NCI-H1436 (cell line): ENCODE measurements at regions not wholly inside any gene's neighbourhood (a gene's known extent, or its start where the extent isn't known, plus 50 kb on each side); places are given as distances from the start of the nearest gene placed in this dataset.

Experiments
- DNase-seq: peaks from one replicate; lab custom pipeline; 2025; lab: John Stamatoyannopoulos, UW

GRCh38 chr12:124413401-124413800, 118.5 kb downstream of the RFLNA start:
- DNase-seq: no peak

- no peak for DNase-seq
Measured at GRCh38 chr12:124412646-124413015, 117.7 kb downstream of the RFLNA start.

- no peak for DNase-seq
Measured at GRCh38 chr12:124411953-124412645, 117.2 kb downstream of the RFLNA start.

GRCh38 chr12:124411281-124411878, 116.5 kb downstream of the RFLNA start:
- no peak for DNase-seq

GRCh38 chr12:124410354-124411175, 115.7 kb downstream of the RFLNA start:
- DNase-seq: no peak

- no peak for DNase-seq
Measured at GRCh38 chr12:124408822-124409517, 114.1 kb downstream of the RFLNA start.

GRCh38 chr12:124407074-124407473, 112.2 kb downstream of the RFLNA start:
- DNase-seq: no peak

GRCh38 chr12:124406043-124406442, 111.2 kb downstream of the RFLNA start:
- DNase-seq: no peak

GRCh38 chr12:124405592-124405991, 110.7 kb downstream of the RFLNA start:
- DNase-seq: no peak

GRCh38 chr12:124405151-124405550, 110.3 kb downstream of the RFLNA start:
- no peak for DNase-seq

- DNase-seq: no peak
Measured at GRCh38 chr12:124404162-124404784, 109.4 kb downstream of the RFLNA start.

- DNase-seq: no peak
Measured at GRCh38 chr12:124403273-124403672, 108.4 kb downstream of the RFLNA start.

GRCh38 chr12:124402248-124403066, 107.6 kb downstream of the RFLNA start:
- DNase-seq: no peak

GRCh38 chr12:124401704-124402221, 106.9 kb downstream of the RFLNA start:
- no peak for DNase-seq

GRCh38 chr12:124400124-124400523, 105.2 kb downstream of the RFLNA start:
- DNase-seq: no peak

GRCh38 chr12:124399622-124400021, 104.7 kb downstream of the RFLNA start:
- no peak for DNase-seq

- DNase-seq: no peak
Measured at GRCh38 chr12:124398578-124399227, 103.8 kb downstream of the RFLNA start.

- DNase-seq: peak; percentile 23
Measured at GRCh38 chr12:124397807-124398577, 103.1 kb downstream of the RFLNA start.

GRCh38 chr12:124397399-124397679, 102.4 kb downstream of the RFLNA start:
- no peak for DNase-seq
